ENCODE measurements at regions not wholly inside any gene's neighbourhood (a gene's known extent, or its start where the extent isn't known, plus 50 kb on each side); places are given as distances from the start of the nearest gene placed in this dataset.

GRCh38 chrX:125475482-125475881 is 155.8 kb downstream of the TEX13C start:
- TF ChIP-seq EZH2 (optimal IDR thresholded peaks at IDR 0.05; ENCODE audit: low read depth, low read length), result no peak
- TF ChIP-seq, protein P1, sequence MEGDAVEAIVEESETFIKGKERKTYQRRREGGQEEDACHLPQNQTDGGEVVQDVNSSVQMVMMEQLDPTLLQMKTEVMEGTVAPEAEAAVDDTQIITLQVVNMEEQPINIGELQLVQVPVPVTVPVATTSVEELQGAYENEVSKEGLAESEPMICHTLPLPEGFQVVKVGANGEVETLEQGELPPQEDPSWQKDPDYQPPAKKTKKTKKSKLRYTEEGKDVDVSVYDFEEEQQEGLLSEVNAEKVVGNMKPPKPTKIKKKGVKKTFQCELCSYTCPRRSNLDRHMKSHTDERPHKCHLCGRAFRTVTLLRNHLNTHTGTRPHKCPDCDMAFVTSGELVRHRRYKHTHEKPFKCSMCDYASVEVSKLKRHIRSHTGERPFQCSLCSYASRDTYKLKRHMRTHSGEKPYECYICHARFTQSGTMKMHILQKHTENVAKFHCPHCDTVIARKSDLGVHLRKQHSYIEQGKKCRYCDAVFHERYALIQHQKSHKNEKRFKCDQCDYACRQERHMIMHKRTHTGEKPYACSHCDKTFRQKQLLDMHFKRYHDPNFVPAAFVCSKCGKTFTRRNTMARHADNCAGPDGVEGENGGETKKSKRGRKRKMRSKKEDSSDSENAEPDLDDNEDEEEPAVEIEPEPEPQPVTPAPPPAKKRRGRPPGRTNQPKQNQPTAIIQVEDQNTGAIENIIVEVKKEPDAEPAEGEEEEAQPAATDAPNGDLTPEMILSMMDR (IDR thresholded peaks at IDR 0.05; ENCODE audit: low read length), result no peak
- TF ChIP-seq EZH2phosphoT487 (IDR thresholded peaks at IDR 0.05; ENCODE audit: low read length), result no peak

All from MM.1S (cell line).